Naive thymus-derived CD8-positive, alpha-beta T cell (primary cell): ENCODE measurements at regions not wholly inside any gene's neighbourhood (a gene's known extent, or its start where the extent isn't known, plus 50 kb on each side); places are given as distances from the start of the nearest gene placed in this dataset.

ENCODE experiments used
- ATAC-seq, 2 donors: fragments of 150-1000 bp; cut with Tn5 transposase in 1 of 2; sonication (Bioruptor Pico), chemical (Tn5 transposase) in 1 of 2; 1 replicate in 1 of 2; 2 replicates in 1 of 2; pipeline ENCODE4 v1.10.0; 2021; ENCODE audit warnings: mild to moderate bottlenecking in 2 of 2, moderate library complexity in 2 of 2
- POLR2A ChIA-PET: fragments of 350-600 bp; sonication (Branson Sonifier 250); formaldehyde crosslinking; loops from one replicate; lab custom pipeline; 2021; ENCODE audit warnings: antibody characterized with exemption; lab: Charles Lee
- DNase-seq, 10 donors: peaks; one replicate each; pipeline versions ENCODE4 v3.0.0 to v3.0.0-alpha.2; 2020 to 2022
- H3K27ac Mint-ChIP-seq, 10 donors: one replicate each; pipeline ENCODE4 v1.8.0; 2020 to 2022; ENCODE audit warnings: mild to moderate bottlenecking in 10 of 10, mixed read lengths in 10 of 10, moderate library complexity in 4 of 10, inconsistent platforms in 1 of 10
- H3K27me3 Mint-ChIP-seq, 5 donors: one replicate each; pipeline ENCODE4 v1.8.0; 2021 to 2022; ENCODE audit warnings: mixed read lengths in 5 of 5
- H3K36me3 Mint-ChIP-seq, 3 donors: one replicate each; pipeline ENCODE4 v1.8.0; 2020 to 2022; ENCODE audit warnings: mixed read lengths in 3 of 3, mild to moderate bottlenecking in 2 of 3, inconsistent platforms in 1 of 3
- H3K4me1 Mint-ChIP-seq, 4 donors: one replicate each; pipeline ENCODE4 v1.8.0; 2021 to 2022; ENCODE audit warnings: mixed read lengths in 4 of 4
- H3K4me3 Mint-ChIP-seq, 10 donors: one replicate each; pipeline ENCODE4 v1.8.0; 2020 to 2022; ENCODE audit warnings: mild to moderate bottlenecking in 10 of 10, mixed read lengths in 10 of 10, moderate library complexity in 6 of 10, inconsistent platforms in 1 of 10
- H3K9me3 Mint-ChIP-seq, 9 donors: one replicate each; pipeline ENCODE4 v1.8.0; 2020 to 2022; ENCODE audit warnings: mixed read lengths in 9 of 9, mild to moderate bottlenecking in 3 of 9, inconsistent platforms in 1 of 9, moderate library complexity in 1 of 9

DNA sequence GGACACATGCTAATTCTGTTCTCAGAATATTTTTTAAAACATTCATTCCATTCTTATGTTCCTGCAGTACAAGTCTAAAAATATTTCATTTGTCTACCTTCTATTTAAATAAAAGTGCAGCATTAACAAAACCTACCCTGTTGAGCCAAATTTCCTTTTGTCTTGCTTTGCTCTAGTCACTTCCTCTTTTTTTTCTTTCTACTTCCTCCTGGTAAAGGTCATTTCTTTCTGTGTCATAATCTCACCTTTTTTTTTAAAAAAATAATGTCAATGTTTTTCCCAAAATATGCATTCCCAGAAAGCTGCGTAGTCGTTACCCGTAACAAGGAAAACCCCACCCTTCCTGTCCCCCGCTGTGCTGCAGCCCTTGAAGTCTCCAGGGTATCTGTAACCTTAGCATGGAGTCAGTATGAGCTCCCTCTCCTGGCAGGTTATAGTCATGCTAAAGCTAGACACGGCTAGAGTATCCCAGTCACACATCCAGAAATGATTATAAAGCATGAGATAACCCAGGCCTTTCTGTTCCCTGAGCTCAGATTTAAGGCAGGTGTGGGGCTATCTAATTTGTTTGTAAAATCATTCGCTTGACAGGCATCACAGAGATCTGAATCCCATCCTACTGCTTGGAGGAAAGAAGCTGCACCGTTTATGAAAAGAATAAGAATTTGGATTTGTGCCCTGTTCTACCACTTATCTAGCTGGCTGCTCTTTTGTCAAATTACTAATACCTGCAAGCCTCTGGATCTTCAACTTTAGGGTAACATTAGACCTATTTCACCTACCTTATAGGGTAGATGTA, 51.1 kb upstream of the EED start:
- Mint-ChIP-seq H3K27me3 (peaks cover 0 to 2% (median 0%) of the 10 kb centered on the region in 5 donors), H3K9me3 (no peaks in the 10 kb centered on the region), H3K27ac (peak overlapping the region; percentile 39 to 89 (median 82)), H3K36me3 (no peaks in the 10 kb centered on the region), H3K4me3 (peak overlapping the region; percentile 74 to 95 (median 90)), H3K4me1 (peaks cover 6 to 22% (median 13%) of the 10 kb centered on the region in 4 donors)
- POLR2A ChIA-PET, result interaction anchor here (0.6 to 3.0 kb wide), 6 partner anchors 98 to 338 kb away, joined by 3 to 18 read pairs (median 6); partner anchors contain the start of genes CCDC83 and PICALM
- DNase-seq (peak; percentile 16 to 82 (median 60)), ATAC-seq (peak; percentile 99 to 100)

DNA sequence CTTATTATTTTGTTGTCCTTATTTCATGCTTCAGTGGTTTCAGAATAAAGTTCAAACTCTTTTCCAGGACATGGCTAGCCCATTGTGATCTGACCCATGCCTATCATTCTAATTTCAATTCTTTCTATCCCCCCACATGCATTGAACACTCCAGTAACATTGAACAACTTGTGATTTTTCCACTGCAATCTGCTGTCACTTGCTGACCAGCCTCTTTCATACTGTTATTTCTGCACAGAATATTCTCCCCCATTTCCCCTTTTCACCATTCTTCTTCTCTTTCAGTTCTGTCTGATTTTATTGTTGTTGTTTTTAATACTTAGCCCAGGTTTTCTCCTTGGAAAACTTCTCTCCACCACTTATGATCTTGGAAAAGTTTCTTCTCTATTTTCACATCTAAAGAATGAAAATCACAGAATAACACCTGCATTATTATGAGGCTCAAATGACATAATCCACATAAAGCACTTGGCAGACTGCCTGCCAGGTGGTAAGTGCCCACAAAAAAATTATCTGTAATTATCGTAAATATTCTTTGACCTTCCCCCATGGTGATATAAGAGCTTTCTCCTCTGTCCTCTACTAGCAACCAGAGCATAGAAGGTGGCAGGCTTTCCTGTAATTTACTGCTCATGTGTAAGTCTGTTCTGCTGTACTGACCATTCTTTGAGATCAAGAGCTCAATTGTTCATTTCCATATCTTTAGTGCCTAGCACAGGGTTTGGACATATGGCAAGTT, 51.9 kb upstream of the EED start:
- H3K4me3 Mint-ChIP-seq, result peak overlapping the region in 9 of 10 donors; percentile 74 to 95 (median 89)

DNA sequence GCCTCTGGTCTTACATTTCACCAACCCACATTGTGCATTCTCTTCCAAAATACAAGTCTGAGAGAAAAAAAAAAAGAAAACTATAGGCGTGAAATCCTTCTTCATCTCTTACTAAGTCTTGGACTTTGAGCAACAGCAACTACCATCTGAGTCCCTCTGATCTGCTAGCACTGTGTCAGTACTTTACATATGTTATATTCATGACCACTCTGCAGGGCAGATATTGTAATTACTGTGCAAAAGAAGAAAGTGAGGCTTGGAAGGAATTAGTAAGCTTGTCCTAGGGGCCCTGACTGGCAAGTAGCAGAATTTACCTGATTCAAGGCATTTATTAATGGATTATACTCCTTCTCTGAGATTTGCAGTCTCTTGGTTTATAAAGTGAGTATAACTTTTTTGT, 52.7 kb upstream of the EED start:
- H3K27ac Mint-ChIP-seq, result no peak overlapping the region
- no peak for ATAC-seq
- POLR2A ChIA-PET, result interaction anchor here (3.0 kb wide), 1 partner anchor 124 kb away, joined by 18 read pairs; the partner anchor contains the start of gene PICALM
- DNase-seq, result no peak
- no peak overlapping the region for H3K4me3 Mint-ChIP-seq
- no peaks in the 10 kb centered on the region for H3K36me3 Mint-ChIP-seq
- peaks cover 0 to 2% (median 0%) of the 10 kb centered on the region in 5 donors for H3K27me3 Mint-ChIP-seq
- H3K9me3 Mint-ChIP-seq, result no peaks in the 10 kb centered on the region
- peaks cover 6 to 22% (median 13%) of the 10 kb centered on the region in 4 donors for H3K4me1 Mint-ChIP-seq

More for the DNA sequence above, 51.9 kb upstream of the EED start:
- ATAC-seq (no peak), DNase-seq (no peak)
- Mint-ChIP-seq H3K27me3 (peaks cover 0 to 2% (median 0%) of the 10 kb centered on the region in 5 donors), H3K9me3 (no peaks in the 10 kb centered on the region), H3K36me3 (no peaks in the 10 kb centered on the region), H3K27ac (peak overlapping the region in 7 of 10 donors; percentile 39 to 89 (median 81)), H3K4me1 (peaks cover 6 to 22% (median 13%) of the 10 kb centered on the region in 4 donors)
- POLR2A ChIA-PET, result interaction anchor here (0.6 to 3.0 kb wide), 6 partner anchors 99 to 338 kb away, joined by 3 to 18 read pairs (median 6); partner anchors contain the start of genes CCDC83 and PICALM

DNA sequence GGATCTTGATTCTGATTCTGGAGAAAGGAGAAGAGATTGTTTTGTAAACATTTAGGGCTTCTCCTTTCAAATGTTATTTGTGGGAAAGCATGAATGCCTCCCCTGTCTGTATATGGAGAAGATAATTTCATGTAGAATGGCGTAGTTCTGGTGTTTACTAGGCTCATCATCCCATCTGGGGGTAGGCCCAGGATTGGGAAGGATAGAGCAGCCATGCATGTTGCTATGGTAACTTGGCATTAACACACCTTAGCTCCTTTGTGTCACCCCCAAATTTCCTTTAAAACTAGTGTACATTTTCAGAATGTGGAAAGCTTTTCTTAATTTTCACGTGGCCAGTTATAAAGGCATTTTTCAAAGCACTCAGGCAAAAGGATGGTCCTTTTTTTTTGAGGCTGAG, 57.5 kb upstream of the EED start:
- DNase-seq, result no peak
- H3K36me3 Mint-ChIP-seq, result no peaks in the 10 kb centered on the region
- H3K4me3 Mint-ChIP-seq, result no peak overlapping the region
- POLR2A ChIA-PET, result no interaction called here
- no peak overlapping the region for H3K27ac Mint-ChIP-seq
- no peak for ATAC-seq
- H3K9me3 Mint-ChIP-seq, result no peaks in the 10 kb centered on the region
- peaks cover 0 to 6% (median 0%) of the 10 kb centered on the region in 4 donors for H3K4me1 Mint-ChIP-seq
- peaks cover 0 to 4% (median 0%) of the 10 kb centered on the region in 5 donors for H3K27me3 Mint-ChIP-seq

DNA sequence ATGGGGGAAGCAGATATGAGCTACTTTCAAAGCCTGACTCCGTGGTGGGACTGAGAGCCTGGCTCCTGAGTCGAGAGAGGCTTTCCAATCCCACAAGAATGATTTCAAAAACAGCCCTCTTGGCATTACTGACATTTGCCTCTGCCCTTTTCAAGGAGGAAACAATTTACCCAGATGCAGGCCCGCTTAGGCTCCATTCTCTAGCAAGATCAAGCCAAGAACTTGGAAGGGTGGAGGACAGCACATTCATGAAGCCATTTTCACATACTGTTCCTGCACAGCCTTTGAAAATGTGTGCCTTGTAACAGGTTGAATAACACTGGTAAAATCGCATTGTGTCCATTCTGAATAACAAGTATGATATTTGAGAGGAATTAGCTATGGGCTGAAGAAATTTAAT, 58.2 kb upstream of the EED start:
- no peaks in the 10 kb centered on the region for H3K9me3 Mint-ChIP-seq
- H3K4me3 Mint-ChIP-seq, result no peak overlapping the region
- ATAC-seq, result no peak
- peaks cover 0 to 3% (median 0%) of the 10 kb centered on the region in 4 donors for H3K4me1 Mint-ChIP-seq
- H3K27ac Mint-ChIP-seq, result no peak overlapping the region
- H3K36me3 Mint-ChIP-seq, result no peaks in the 10 kb centered on the region
- peaks cover 0 to 4% (median 0%) of the 10 kb centered on the region in 5 donors for H3K27me3 Mint-ChIP-seq
- POLR2A ChIA-PET, result no interaction called here
- no peak for DNase-seq

DNA sequence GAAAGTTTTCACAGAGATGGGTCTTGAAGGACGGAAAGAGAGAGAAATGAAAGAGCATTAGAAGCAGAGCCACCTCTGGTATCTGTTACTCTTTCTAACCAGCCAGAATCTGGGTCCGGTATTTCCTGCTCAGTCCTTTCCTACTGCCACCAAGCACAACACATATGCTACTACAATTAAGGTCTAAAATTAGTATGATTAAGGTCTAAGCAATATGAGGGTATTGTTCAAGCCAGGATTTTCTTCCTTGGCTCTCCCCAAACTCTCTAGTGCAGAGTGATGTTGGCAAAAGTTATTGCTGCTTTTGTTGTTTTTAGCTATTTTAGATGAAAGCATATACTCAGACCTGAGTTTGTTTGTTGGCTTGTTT, 59.2 kb upstream of the EED start:
- Mint-ChIP-seq H3K27me3 (peaks cover 0 to 4% (median 0%) of the 10 kb centered on the region in 5 donors), H3K4me3 (no peak overlapping the region), H3K9me3 (no peaks in the 10 kb centered on the region), H3K4me1 (peaks cover 0 to 3% (median 0%) of the 10 kb centered on the region in 4 donors), H3K36me3 (no peaks in the 10 kb centered on the region), H3K27ac (no peak overlapping the region)
- POLR2A ChIA-PET, result no interaction called here
- DNase-seq (no peak), ATAC-seq (no peak)

DNA sequence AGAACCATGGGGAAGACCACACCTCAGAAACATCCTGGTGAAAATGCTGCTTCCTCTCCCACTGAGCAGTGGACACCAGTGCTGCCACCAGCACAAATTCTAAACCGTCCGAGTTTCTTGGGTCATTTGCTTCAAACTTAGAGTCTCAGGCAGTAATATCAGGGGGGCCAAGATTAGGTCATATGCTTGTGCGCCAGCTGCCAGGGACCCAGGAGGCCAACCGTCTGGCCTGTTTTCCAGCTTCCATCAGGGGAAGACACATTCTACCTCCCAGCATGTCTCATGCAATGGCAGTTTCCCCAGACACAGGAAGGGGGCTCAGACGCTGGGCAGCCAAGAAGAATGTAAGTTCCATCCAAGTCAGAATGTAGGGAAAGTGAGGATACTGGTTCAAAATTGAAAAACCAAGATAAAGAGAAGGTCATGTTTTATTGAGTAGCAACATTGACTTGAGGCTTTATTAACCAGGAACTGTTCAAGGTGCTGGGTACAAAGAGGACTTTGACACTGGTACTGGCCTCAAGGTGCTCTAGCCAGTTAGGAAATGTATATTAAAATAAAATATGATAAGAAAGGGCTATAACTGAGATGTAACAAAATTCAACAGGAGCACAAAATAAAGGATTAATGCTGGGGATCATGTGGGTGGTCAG, 59.7 kb upstream of the EED start:
- no peak overlapping the region for H3K27ac Mint-ChIP-seq
- H3K9me3 Mint-ChIP-seq, result no peaks in the 10 kb centered on the region
- H3K4me1 Mint-ChIP-seq, result peaks cover 0 to 3% (median 0%) of the 10 kb centered on the region in 4 donors
- peaks cover 0 to 4% (median 0%) of the 10 kb centered on the region in 5 donors for H3K27me3 Mint-ChIP-seq
- POLR2A ChIA-PET, result no interaction called here
- no peaks in the 10 kb centered on the region for H3K36me3 Mint-ChIP-seq
- no peak for DNase-seq
- no peak overlapping the region for H3K4me3 Mint-ChIP-seq
- ATAC-seq, result no peak

DNA sequence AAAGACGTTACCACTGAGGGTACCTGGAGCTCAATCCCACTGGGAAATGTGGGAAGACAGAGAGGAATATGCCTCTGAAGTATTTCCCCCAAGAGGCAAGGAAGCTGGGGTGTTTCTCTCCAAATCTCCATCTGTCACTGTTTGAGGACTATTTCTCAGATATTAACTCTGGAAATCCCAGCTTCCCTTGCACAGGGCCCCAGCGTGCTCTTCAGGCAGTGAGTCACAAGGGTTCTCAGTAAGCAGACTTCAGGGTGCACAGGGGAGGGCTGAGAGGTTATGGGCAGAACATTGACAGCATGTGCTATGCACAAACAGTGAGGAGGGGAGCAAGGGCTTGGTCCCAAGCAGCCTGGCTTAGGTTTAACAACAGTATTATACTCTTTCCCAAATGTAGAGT, 60.9 kb upstream of the EED start:
- no peak for DNase-seq
- Mint-ChIP-seq H3K4me3 (no peak overlapping the region), H3K27me3 (peaks cover 0 to 4% (median 0%) of the 10 kb centered on the region in 5 donors), H3K36me3 (no peaks in the 10 kb centered on the region), H3K9me3 (no peaks in the 10 kb centered on the region), H3K4me1 (peaks cover 0 to 1% (median 0%) of the 10 kb centered on the region in 4 donors), H3K27ac (peak overlapping the region in 1 of 10 donors; percentile 28)
- ATAC-seq, result no peak
- POLR2A ChIA-PET, result no interaction called here

DNA sequence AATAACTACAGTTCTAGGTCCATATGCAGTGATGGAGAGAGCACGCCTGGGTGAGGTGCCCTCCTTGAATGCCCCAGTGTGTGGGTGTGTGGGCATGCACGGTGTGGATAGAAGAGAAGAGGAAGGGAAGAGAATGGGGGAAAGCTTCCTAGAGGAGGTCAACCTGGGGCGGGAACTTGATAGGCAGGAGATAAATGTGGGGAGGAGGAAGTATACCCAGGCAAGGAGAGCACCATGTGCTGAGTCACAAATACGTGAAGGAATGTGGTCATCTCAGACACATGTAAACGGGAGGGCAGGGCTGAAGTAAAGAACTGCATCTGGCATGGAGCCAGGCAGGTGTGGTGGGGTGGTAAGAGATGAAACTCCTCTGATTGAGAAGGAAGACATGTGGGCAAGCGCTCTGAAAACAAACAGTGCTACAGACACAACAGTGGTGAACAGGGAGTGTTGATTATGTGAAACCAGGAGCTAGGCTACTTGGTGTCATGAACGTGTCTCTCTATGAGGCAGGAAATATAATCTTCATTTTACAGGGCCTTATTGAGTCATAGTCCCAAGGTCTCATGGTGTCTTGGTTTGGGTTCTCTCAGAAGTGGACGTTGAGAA, 61.5 kb upstream of the EED start:
- Mint-ChIP-seq H3K9me3 (no peaks in the 10 kb centered on the region), H3K27ac (no peak overlapping the region), H3K4me1 (no peaks in the 10 kb centered on the region), H3K27me3 (peaks cover 0 to 4% (median 0%) of the 10 kb centered on the region in 5 donors), H3K36me3 (no peaks in the 10 kb centered on the region), H3K4me3 (no peak overlapping the region)
- peak; percentile 33 for ATAC-seq
- peak in 2 of 10 donors; percentile 3 to 24 for DNase-seq
- POLR2A ChIA-PET, result no interaction called here

DNA sequence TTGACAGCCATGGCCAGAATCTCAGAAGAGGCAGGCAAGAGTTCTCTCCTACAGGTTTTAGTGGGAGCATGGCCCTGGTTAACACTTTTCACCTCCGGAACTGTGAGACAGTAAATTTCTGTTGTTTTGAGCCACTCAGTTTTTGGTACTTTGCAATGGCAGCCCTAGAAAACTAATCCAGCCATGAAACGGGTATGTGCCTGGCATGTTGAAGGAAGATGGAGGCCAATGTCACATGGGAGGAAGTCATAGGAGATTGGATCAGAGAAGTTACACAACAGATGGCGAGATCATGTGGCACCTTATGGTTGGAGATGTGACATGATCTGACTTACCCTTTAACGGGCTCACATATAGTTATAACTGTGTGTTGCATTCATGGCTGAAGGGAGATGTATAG, 63.2 kb upstream of the EED start:
- Mint-ChIP-seq H3K27ac (no peak overlapping the region), H3K9me3 (no peaks in the 10 kb centered on the region), H3K4me3 (no peak overlapping the region), H3K27me3 (peaks cover 0 to 4% (median 0%) of the 10 kb centered on the region in 5 donors), H3K4me1 (peaks cover 0 to 5% (median 0%) of the 10 kb centered on the region in 4 donors), H3K36me3 (no peaks in the 10 kb centered on the region)
- POLR2A ChIA-PET, result no interaction called here
- DNase-seq (no peak), ATAC-seq (no peak)

DNA sequence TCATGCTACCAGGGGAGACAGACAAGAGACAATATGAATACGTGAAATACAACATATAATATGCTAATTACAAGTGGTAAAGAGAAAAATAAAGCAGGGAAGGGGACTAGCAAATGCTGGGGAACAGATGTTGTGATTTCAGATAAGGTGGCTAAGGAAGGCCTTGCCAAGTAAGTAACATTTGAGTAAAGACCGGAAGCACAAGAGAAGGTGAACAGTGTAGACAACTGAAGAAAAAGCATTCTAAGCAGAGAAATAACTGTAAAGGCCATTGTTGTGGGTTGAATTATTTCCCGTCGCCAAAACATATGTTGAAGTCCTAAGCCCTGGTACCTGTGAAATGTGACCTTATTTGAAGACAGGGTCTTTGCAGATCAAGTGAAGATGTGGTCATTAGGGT, 63.7 kb upstream of the EED start:
- H3K36me3 Mint-ChIP-seq, result no peaks in the 10 kb centered on the region
- POLR2A ChIA-PET, result no interaction called here
- no peak overlapping the region for H3K4me3 Mint-ChIP-seq
- no peak for ATAC-seq
- no peak overlapping the region for H3K27ac Mint-ChIP-seq
- H3K27me3 Mint-ChIP-seq, result peaks cover 0 to 9% (median 0%) of the 10 kb centered on the region in 5 donors
- peaks cover 0 to 8% (median 0%) of the 10 kb centered on the region in 4 donors for H3K4me1 Mint-ChIP-seq
- no peak for DNase-seq
- H3K9me3 Mint-ChIP-seq, result no peaks in the 10 kb centered on the region

DNA sequence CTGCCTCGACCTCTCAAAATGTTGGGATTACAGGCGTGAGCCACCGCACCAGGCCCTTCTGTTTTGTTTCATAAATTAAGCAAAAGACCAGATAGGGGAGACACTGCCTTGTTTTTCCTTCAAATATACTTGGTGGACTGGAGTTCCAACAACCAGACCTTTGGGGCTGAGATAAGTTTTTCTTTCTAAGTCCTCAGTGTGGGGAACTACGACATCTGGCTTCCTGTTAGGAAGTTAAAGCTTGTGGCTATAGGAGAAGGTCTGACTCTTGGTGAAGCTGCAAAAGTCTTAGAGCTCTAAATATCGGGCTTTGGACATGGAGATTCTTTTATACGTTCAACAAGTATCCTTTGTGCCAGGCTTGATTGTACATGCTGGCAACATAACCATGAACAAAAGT, 64.1 kb upstream of the EED start:
- peak overlapping the region in 2 of 10 donors; percentile 10 to 14 for H3K27ac Mint-ChIP-seq
- no peak for DNase-seq
- no peaks in the 10 kb centered on the region for H3K9me3 Mint-ChIP-seq
- POLR2A ChIA-PET, result no interaction called here
- no peak overlapping the region for H3K4me3 Mint-ChIP-seq
- ATAC-seq, result no peak
- peaks cover 0 to 8% (median 0%) of the 10 kb centered on the region in 4 donors for H3K4me1 Mint-ChIP-seq
- H3K27me3 Mint-ChIP-seq, result peaks cover 0 to 11% (median 0%) of the 10 kb centered on the region in 5 donors
- no peaks in the 10 kb centered on the region for H3K36me3 Mint-ChIP-seq
